H7 (cell line): ENCODE measurements at regions not wholly inside any gene's neighbourhood (a gene's known extent, or its start where the extent isn't known, plus 50 kb on each side); places are given as distances from the start of the nearest gene placed in this dataset.

Source experiments
- DNase-seq: peaks from one replicate; pipeline ENCODE4 v3.0.0; 2012
- H3K27me3 ChIP-seq: 2 replicates; pipeline ENCODE4 v1.6.0; 2011; ENCODE audit warnings: mild to moderate bottlenecking, low read length; ENCODE audit not compliant: control insufficient read depth, insufficient read depth
- H3K36me3 ChIP-seq: replicated peaks from 2 replicates; pipeline ENCODE4 v1.5.1; 2011; ENCODE audit warnings: low read length; ENCODE audit not compliant: control insufficient read depth, insufficient read depth
- H3K4me3 ChIP-seq: 2 replicates; pipeline ENCODE4 v1.5.1; 2011; ENCODE audit warnings: low read depth, mild to moderate bottlenecking, control low read depth, low read length, moderate library complexity; ENCODE audit not compliant: insufficient read depth

DNA sequence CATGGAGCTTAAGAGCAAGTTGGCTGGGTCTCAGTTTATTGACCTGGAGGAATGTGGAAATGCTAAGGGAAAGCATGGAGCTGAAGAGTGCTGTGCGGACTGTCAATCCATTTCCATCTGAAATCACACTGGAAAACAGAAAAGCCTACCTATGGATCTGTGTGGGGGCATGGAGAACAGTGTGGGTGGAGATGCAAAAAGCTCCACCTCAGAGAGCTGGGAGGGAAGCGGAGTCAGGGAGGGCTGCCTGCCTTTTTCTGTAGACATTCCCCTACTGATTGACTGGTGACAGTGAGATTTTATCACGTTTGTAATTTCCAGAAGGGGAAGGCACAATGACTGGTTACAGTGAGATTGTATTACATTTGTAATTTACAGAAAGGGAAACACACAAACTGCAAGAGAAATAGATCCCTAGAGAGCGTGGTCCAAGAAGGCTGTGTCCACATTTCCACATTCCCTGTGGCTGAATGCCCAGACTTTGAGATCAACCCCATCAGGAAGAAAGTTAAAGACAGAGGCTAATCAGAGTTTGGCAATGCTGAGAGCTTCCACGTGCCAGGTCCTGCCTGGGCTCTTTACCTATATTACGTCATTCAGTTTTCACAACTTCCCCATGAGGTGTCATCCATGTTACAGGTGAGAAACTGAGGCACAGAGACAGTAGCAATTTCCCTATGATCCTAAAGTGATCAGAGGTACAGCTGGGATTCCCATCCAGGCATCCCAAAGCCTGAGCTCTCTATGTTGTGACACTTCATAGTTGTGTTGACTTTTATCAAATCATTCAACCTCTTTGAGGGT, 67.7 kb upstream of the NSMCE3 start:
- no peak for DNase-seq
- H3K36me3 ChIP-seq: no peaks in the 10 kb centered on the region
- no peak overlapping the region for H3K4me3 ChIP-seq
- no peaks in the 10 kb centered on the region for H3K27me3 ChIP-seq

DNA sequence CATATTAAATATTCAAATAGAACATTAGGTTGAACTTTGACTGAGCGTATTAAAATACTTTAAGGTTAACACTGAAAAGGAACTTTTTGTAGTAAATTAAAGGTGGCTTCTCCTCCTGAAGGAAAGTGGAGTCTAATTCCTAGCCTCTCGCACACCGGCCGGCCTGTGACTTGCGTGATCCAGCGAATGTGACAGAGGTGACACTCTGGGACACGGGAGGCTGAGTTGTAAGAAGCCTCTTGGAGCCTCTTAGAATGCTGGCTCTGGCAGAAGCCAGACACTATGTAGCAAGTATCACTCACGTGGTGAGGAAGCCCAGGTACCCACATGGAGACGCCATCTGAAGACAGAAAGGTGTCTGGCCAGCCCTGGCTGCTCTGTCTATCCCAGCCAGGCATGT, 64.9 kb upstream of the NSMCE3 start:
- DNase-seq: no peak
- Histone ChIP-seq H3K36me3 (no peaks in the 10 kb centered on the region), H3K4me3 (no peak overlapping the region), H3K27me3 (no peaks in the 10 kb centered on the region)

DNA sequence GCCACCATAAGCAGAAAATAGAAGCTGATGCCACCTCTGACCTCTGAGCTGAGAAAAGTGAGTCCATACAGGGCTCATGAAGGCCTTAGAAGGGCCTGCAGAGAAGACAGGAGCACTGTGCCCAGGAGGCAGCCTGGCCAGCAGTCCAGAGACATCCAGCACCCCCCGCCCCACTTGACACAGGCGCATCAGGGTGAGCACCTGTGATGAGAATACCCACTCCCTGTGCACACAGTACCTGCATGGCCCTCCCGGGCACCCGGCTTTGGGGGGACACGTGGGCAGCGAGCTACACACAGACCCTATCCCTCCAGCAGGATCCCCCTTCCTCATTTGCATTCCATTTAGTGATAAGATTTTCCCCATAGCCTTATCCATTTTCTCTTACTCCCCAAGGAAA, 63.6 kb upstream of the NSMCE3 start:
- H3K36me3 ChIP-seq: no peaks in the 10 kb centered on the region

DNA sequence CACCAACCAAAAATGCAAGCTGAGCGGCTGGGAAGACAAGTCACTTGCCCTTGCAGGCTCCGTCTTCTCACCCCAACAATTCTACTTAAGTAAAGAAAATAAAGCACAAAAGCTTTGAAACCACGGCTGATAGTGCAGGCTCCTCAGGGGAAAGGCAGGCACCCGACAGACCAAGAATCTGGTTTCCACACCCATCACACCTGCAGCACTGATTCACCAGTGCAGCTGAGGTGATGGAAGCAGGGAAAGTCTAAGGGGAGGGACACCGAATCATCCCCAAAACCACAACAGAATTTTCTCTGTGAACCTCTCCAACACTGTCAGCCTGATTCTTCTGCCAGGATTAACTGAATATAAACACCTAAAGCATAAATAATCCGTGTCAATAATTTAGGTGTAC, 62.0 kb upstream of the NSMCE3 start:
- Histone ChIP-seq H3K27me3 (no peaks in the 10 kb centered on the region), H3K4me3 (no peak overlapping the region), H3K36me3 (no peaks in the 10 kb centered on the region)
- DNase-seq: no peak

More for the DNA sequence above, 63.6 kb upstream of the NSMCE3 start:
- DNase-seq: no peak
- no peak overlapping the region for H3K4me3 ChIP-seq
- H3K27me3 ChIP-seq: no peaks in the 10 kb centered on the region

- DNase-seq: no peak
- H3K36me3 ChIP-seq: no peaks in the 10 kb centered on the region
- H3K4me3 ChIP-seq: no peak overlapping the region
- H3K27me3 ChIP-seq: no peaks in the 10 kb centered on the region
Measured at GRCh38 chr15:29331071-29331470, 61.4 kb upstream of the NSMCE3 start.

DNA sequence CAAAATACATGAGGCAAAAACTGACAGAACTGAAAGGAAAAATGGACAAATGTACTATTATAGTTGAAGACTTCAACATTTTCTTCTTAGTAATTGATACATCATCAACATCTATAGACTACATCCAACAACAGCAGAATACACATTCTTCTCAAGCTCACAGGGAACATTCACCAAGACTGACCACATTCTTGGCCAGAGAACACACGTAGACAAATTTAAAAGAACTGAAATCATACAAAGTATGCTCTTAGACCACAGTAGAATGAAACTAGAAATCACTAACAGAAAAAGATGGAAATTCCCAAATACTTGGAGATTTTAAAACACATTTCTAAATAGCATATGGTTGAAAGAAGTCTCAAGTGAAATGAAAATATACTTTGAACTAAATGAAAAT, 55.1 kb upstream of the NSMCE3 start:
- no peaks in the 10 kb centered on the region for H3K36me3 ChIP-seq
- no peak overlapping the region for H3K4me3 ChIP-seq
- H3K27me3 ChIP-seq: no peaks in the 10 kb centered on the region
- no peak for DNase-seq

GRCh38 chr15:29323557-29323956, 53.9 kb upstream of the NSMCE3 start:
- no peaks in the 10 kb centered on the region for H3K36me3 ChIP-seq
- no peak overlapping the region for H3K4me3 ChIP-seq
- no peak for DNase-seq
- H3K27me3 ChIP-seq: no peaks in the 10 kb centered on the region

DNA sequence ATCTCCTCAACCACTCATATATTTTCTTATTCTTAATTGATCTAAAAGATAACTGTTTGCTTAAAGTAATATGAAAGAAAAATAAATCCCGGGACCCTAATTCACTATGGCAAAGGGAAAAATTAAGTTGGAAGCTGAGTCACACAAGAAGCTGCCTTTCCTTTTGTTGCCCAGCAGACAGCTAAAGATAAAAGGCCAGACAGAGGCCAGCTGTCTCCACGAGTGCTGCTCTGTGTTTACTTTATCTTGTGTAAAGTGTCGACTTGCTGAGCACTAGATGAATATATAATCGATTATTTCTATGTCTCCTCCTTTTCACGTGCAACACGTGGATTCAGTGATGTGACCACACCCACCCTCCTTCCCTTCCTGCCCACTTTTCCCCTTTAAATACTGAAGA, 52.8 kb upstream of the NSMCE3 start:
- Histone ChIP-seq H3K36me3 (no peaks in the 10 kb centered on the region), H3K4me3 (no peak overlapping the region), H3K27me3 (no peaks in the 10 kb centered on the region)
- DNase-seq: no peak

DNA sequence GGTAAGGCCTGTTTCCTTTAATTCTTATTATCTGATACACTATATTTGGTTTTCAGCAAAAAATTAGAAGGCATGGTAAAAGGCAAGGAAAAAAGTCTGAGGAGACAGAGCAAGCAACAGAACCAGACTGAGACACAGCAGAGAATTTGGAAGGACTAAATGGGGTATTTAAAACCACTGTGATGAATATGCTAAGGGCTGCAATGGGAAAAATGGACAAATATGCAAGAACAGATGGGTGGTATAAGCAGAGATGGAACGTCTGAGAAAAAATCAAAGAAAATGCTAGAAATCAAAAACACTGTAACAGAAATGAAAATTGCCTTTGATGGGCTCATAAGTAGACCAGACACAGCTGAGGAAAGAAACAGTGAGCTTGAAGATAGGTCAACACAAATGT, 50.8 kb upstream of the NSMCE3 start:
- H3K4me3 ChIP-seq: no peak overlapping the region
- no peaks in the 10 kb centered on the region for H3K36me3 ChIP-seq
- H3K27me3 ChIP-seq: no peaks in the 10 kb centered on the region
- DNase-seq: no peak

DNA sequence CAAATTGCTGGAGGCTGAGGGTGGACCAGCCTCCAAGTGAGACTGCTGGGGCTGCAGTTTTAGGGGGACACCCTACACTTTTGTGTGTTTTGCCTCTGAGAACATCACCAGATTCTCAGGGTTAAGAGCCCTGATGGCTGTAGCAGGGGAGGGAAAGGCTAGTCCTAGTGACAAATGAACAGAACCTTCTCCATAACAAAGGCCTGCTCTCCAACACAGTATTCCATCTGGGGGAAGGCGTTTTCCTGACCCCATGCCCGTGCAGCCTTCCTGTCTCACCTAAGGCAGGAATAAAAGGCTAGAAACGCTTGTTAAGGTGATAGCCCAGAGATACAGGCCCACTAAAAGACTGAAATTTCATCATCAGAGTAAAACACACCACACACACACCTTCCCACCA, 50.2 kb upstream of the NSMCE3 start:
- Histone ChIP-seq H3K27me3 (no peaks in the 10 kb centered on the region), H3K4me3 (no peak overlapping the region), H3K36me3 (no peaks in the 10 kb centered on the region)
- DNase-seq: peak; percentile 51
